ENCODE measurements at regions not wholly inside any gene's neighbourhood (a gene's known extent, or its start where the extent isn't known, plus 50 kb on each side); places are given as distances from the start of the nearest gene placed in this dataset.

GRCh38 chr13:44759384-44760360 is 183.5 kb upstream of the TSC22D1 start (continued):
- TF ChIP-seq TSHZ1 (tag by site-specific recombination; IDR thresholded peaks at IDR 0.05; ENCODE audit: borderline replicate concordance): no peak
- TF ChIP-seq ATF2 (tag by site-specific recombination; IDR thresholded peaks at IDR 0.05; ENCODE audit: low read depth): peak; percentile 65
- TF ChIP-seq MYNN (tag by site-specific recombination; IDR thresholded peaks at IDR 0.05; ENCODE audit: borderline replicate concordance): peak; percentile 83
- TF ChIP-seq, protein P1, sequence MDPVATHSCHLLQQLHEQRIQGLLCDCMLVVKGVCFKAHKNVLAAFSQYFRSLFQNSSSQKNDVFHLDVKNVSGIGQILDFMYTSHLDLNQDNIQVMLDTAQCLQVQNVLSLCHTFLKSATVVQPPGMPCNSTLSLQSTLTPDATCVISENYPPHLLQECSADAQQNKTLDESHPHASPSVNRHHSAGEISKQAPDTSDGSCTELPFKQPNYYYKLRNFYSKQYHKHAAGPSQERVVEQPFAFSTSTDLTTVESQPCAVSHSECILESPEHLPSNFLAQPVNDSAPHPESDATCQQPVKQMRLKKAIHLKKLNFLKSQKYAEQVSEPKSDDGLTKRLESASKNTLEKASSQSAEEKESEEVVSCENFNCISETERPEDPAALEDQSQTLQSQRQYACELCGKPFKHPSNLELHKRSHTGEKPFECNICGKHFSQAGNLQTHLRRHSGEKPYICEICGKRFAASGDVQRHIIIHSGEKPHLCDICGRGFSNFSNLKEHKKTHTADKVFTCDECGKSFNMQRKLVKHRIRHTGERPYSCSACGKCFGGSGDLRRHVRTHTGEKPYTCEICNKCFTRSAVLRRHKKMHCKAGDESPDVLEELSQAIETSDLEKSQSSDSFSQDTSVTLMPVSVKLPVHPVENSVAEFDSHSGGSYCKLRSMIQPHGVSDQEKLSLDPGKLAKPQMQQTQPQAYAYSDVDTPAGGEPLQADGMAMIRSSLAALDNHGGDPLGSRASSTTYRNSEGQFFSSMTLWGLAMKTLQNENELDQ (tag by site-specific recombination; IDR thresholded peaks at IDR 0.05; ENCODE audit: low read depth): no peak
- TF ChIP-seq PBX3 (CRISPR knock-in tag; IDR thresholded peaks at IDR 0.05): no peak
- TF ChIP-seq ZSCAN30 (tag by site-specific recombination; IDR thresholded peaks at IDR 0.05): no peak
- peak; percentile 53; the same call in 1 of the 2 replicates for TF ChIP-seq ZNF660 (tag by site-specific recombination; IDR thresholded peaks at IDR 0.05)
- no peak for TF ChIP-seq ZNF677 (tag by site-specific recombination; IDR thresholded peaks at IDR 0.05)
- TF ChIP-seq ZNF140 (tag by site-specific recombination; IDR thresholded peaks at IDR 0.05): no peak
- no peak for TF ChIP-seq ZNF174 (tag by site-specific recombination; IDR thresholded peaks at IDR 0.05)
- TF ChIP-seq ZSCAN18 (tag by site-specific recombination; IDR thresholded peaks at IDR 0.05): no peak
- no peak for TF ChIP-seq ZNF239 (tag by site-specific recombination; IDR thresholded peaks at IDR 0.05)
- TF ChIP-seq ZNF561 (tag by site-specific recombination; IDR thresholded peaks at IDR 0.05; ENCODE audit: borderline replicate concordance): peak; percentile 26; the same call in 1 of the 2 replicates
- TF ChIP-seq ZFP37 (tag by site-specific recombination; IDR thresholded peaks at IDR 0.05): no peak
- no peak for TF ChIP-seq HIC1 (tag by site-specific recombination; IDR thresholded peaks at IDR 0.05)
- TF ChIP-seq ZNF610 (tag by site-specific recombination; IDR thresholded peaks at IDR 0.05; ENCODE audit: borderline replicate concordance): no peak
- no peak for TF ChIP-seq ZNF785 (tag by site-specific recombination; IDR thresholded peaks at IDR 0.05)
- peak; percentile 72 for TF ChIP-seq GLIS1 (tag by site-specific recombination; IDR thresholded peaks at IDR 0.05)
- TF ChIP-seq TCF7L2 (IDR thresholded peaks at IDR 0.05; ENCODE audit: borderline replicate concordance, low read depth, low read length): no peak
- TF ChIP-seq SP3 (tag by site-specific recombination; IDR thresholded peaks at IDR 0.05): no peak
- TF ChIP-seq, protein P2, sequence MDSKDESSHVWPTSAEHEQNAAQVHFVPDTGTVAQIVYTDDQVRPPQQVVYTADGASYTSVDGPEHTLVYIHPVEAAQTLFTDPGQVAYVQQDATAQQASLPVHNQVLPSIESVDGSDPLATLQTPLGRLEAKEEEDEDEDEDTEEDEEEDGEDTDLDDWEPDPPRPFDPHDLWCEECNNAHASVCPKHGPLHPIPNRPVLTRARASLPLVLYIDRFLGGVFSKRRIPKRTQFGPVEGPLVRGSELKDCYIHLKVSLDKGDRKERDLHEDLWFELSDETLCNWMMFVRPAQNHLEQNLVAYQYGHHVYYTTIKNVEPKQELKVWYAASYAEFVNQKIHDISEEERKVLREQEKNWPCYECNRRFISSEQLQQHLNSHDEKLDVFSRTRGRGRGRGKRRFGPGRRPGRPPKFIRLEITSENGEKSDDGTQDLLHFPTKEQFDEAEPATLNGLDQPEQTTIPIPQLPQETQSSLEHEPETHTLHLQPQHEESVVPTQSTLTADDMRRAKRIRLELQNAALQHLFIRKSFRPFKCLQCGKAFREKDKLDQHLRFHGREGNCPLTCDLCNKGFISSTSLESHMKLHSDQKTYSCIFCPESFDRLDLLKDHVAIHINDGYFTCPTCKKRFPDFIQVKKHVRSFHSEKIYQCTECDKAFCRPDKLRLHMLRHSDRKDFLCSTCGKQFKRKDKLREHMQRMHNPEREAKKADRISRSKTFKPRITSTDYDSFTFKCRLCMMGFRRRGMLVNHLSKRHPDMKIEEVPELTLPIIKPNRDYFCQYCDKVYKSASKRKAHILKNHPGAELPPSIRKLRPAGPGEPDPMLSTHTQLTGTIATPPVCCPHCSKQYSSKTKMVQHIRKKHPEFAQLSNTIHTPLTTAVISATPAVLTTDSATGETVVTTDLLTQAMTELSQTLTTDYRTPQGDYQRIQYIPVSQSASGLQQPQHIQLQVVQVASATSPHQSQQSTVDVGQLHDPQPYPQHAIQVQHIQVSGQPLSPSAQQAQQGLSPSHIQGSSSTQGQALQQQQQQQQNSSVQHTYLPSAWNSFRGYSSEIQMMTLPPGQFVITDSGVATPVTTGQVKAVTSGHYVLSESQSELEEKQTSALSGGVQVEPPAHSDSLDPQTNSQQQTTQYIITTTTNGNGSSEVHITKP (tag by site-specific recombination; IDR thresholded peaks at IDR 0.05): peak; percentile 37; the same call in 1 of the 2 replicates
